ENCODE measurements at regions not wholly inside any gene's neighbourhood (a gene's known extent, or its start where the extent isn't known, plus 50 kb on each side); places are given as distances from the start of the nearest gene placed in this dataset.
"Not testable (repeated sequence)": the region's sequence is repeated elsewhere in the genome, so short reads cannot be mapped to it uniquely, and the experiment has no call there.

DNA sequence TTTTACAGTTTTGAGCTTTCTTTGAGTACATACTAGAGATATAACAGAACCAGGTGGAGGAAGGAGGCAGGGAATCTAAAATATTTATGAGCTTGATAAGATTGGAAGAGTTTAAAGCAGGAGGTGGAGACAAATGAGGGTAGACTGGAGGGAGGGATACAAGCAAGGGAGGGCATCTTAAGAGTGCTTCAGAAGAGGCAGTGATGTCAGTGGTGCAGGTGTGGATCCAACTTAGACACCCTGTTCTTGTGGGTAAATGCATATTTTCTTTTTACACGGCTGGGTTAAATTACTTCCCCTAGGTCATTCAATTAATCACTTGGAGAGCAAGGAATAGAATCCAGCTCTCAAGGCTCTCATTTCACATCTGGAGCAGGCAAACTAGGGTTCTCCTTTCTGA lies 146.1 kb upstream of the LRIG3 start:
- no peaks in the 10 kb centered on the region for H3K79me2 ChIP-seq (ENCODE audit: control insufficient read depth, insufficient read depth, low read length, unreplicated experiment)
- no peak overlapping the region for H3K4me3 ChIP-seq (ENCODE audit: low read depth, low read length)
- H3K27me3 ChIP-seq (ENCODE audit: insufficient read depth, low read length) = no peaks in the 10 kb centered on the region
- H3K27ac ChIP-seq (ENCODE audit: low read depth, low read length) = no peak overlapping the region
- no peaks in the 10 kb centered on the region for H3K36me3 ChIP-seq (ENCODE audit: insufficient read depth, low read length)
- peaks cover 26% of the 10 kb centered on the region for H3K4me1 ChIP-seq (ENCODE audit: control insufficient read depth, insufficient read depth, low read length, unreplicated experiment)
- H2AFZ ChIP-seq (ENCODE audit: low read length, unreplicated experiment) = no peak overlapping the region

DNA sequence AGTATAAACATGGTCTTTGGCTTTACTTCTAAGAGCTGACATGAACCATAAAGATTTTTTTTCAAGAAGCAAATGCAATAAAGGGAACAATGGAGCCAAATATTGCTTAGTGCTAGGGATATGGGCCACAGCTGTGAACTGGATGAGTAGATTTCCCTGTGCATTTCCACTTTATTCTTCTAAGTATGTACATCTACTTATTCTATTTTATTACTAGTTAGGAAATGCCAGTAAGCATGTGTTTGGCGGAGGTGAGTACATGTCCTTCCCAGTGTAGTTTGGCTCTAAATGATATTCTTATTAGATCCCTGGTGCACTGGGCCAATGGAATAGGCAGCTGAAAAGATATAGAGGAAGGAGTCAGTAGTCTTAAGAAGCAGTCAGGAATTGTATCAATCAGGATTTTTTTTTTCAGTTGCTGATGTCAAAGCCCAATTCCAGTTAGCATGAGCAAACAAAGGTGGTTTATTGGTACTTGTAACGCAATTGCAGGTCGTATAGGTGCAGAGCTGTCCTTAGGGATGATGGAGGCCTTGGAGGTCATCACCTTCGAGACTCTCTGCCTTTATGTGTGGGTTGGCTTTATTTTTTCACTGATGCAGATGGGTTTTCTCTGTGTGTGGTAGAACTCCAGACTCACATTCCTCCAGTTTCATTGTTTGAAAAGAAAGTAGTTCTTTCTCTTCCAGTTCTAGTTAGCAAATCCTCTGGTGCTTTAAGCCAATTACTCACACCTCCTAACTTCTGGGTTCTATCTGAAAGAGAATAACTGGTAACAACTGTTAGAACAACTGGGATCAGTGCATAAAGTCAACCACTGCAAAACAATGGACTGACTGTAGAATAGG lies 139.0 kb upstream of the LRIG3 start:
- no peak overlapping the region for H3K27ac ChIP-seq (ENCODE audit: low read depth, low read length)
- H3K27me3 ChIP-seq (ENCODE audit: insufficient read depth, low read length) = no peaks in the 10 kb centered on the region
- H3K4me1 ChIP-seq (ENCODE audit: control insufficient read depth, insufficient read depth, low read length, unreplicated experiment) = peaks cover 16% of the 10 kb centered on the region
- no peaks in the 10 kb centered on the region for H3K36me3 ChIP-seq (ENCODE audit: insufficient read depth, low read length)
- no peak overlapping the region for H3K4me3 ChIP-seq (ENCODE audit: low read depth, low read length)
- H2AFZ ChIP-seq (ENCODE audit: low read length, unreplicated experiment) = no peak overlapping the region
- no peaks in the 10 kb centered on the region for H3K79me2 ChIP-seq (ENCODE audit: control insufficient read depth, insufficient read depth, low read length, unreplicated experiment)

DNA sequence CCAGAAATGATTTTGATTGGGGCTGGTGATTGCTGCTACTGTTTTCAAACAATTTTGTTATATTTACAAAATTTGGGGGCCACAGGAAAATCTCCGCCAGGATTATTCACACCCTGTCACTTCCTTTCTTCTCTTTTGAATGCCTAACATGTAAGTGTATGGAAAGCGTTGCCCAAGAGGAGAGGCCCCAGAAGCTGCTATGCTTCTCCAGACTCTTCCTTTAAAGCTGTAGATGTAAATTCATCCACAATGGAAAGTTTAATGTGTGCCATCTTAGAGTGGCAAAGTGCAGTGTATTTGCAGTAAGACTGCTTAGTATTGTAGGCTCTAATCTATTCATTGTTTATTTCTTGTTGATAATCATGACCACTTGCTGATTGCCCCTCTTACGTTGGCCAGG lies 136.7 kb upstream of the LRIG3 start:
- no peak overlapping the region for H3K4me3 ChIP-seq (ENCODE audit: low read depth, low read length)
- H3K27me3 ChIP-seq (ENCODE audit: insufficient read depth, low read length) = no peaks in the 10 kb centered on the region
- H2AFZ ChIP-seq (ENCODE audit: low read length, unreplicated experiment) = no peak overlapping the region
- H3K79me2 ChIP-seq (ENCODE audit: control insufficient read depth, insufficient read depth, low read length, unreplicated experiment) = no peaks in the 10 kb centered on the region
- no peak overlapping the region for H3K27ac ChIP-seq (ENCODE audit: low read depth, low read length)
- H3K4me1 ChIP-seq (ENCODE audit: control insufficient read depth, insufficient read depth, low read length, unreplicated experiment) = peaks cover 16% of the 10 kb centered on the region
- no peaks in the 10 kb centered on the region for H3K36me3 ChIP-seq (ENCODE audit: insufficient read depth, low read length)

DNA sequence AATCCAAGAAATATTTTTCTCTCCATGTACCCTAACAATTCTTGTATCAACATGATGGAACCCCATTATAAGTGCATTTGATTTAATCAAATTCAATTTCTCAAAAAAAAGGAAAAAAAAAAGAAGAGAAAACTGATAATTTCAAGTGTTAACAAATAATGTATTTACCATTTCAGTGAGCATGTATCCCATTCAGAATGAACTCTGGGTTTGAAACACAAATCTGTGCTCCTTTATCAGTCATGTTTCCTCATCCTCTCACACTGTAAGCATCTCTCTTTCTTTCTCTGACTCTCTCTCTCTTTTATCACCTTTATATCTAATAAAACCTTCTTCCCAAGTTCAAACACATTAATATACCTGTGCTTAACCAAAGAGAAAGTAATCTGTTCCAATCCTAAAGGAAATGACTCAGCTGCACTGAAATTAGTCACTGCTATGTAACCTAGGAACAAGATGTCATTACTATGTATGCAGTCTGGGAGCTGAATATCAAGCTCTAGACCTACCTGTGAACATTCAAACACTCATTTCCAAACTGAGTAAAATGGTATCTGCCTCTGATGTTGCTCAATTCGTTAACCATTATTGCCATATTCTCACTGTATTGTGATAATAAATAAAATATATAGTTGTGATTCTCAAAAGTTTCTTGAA lies 135.0 kb upstream of the LRIG3 start:
- H3K27me3 ChIP-seq (ENCODE audit: insufficient read depth, low read length) = no peaks in the 10 kb centered on the region
- peak overlapping the region; percentile 57 for H3K27ac ChIP-seq (ENCODE audit: low read depth, low read length)
- no peak overlapping the region for H3K4me3 ChIP-seq (ENCODE audit: low read depth, low read length)
- peaks cover 16% of the 10 kb centered on the region for H3K4me1 ChIP-seq (ENCODE audit: control insufficient read depth, insufficient read depth, low read length, unreplicated experiment)
- H3K36me3 ChIP-seq (ENCODE audit: insufficient read depth, low read length) = no peaks in the 10 kb centered on the region
- peak overlapping the region; percentile 6 for H2AFZ ChIP-seq (ENCODE audit: low read length, unreplicated experiment)
- no peaks in the 10 kb centered on the region for H3K79me2 ChIP-seq (ENCODE audit: control insufficient read depth, insufficient read depth, low read length, unreplicated experiment)

DNA sequence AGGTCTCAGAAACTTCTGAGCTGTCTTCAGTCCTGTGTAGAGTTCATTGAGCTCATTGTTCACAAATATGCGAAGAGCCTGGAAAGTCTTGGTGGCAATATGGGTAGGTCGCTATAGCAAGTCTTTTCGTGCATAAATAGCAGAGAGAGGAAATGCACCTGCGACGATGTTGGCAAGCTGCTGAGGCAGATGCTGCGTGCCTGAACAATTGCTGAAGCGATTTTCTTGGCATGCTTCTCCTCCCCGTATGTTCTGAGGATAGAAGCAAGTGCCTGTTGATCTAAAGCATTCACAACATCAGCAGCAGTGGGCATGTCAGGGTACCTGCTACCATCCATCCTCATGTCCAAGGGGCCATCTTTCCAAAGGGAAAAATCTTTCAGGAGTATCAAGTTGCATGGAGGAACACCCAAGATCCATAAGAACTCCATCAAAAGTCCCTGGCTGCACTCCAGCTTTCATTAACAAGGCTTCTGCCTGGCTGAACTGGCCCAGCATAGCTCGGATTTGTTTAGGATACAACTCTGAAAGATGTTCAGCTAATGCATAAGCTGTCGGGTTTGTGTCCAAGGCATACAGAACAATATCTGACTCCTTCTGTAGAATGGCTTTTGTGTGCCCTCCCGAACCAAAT lies 133.1 kb upstream of the LRIG3 start:
- not testable (repeated sequence) for H3K27me3 ChIP-seq (ENCODE audit: insufficient read depth, low read length); H3K4me3 ChIP-seq (ENCODE audit: low read depth, low read length); H3K36me3 ChIP-seq (ENCODE audit: insufficient read depth, low read length); H3K27ac ChIP-seq (ENCODE audit: low read depth, low read length); H3K79me2 ChIP-seq (ENCODE audit: control insufficient read depth, insufficient read depth, low read length, unreplicated experiment); H2AFZ ChIP-seq (ENCODE audit: low read length, unreplicated experiment)
- H3K4me1 ChIP-seq (ENCODE audit: control insufficient read depth, insufficient read depth, low read length, unreplicated experiment) = peaks cover 16% of the 10 kb centered on the region

DNA sequence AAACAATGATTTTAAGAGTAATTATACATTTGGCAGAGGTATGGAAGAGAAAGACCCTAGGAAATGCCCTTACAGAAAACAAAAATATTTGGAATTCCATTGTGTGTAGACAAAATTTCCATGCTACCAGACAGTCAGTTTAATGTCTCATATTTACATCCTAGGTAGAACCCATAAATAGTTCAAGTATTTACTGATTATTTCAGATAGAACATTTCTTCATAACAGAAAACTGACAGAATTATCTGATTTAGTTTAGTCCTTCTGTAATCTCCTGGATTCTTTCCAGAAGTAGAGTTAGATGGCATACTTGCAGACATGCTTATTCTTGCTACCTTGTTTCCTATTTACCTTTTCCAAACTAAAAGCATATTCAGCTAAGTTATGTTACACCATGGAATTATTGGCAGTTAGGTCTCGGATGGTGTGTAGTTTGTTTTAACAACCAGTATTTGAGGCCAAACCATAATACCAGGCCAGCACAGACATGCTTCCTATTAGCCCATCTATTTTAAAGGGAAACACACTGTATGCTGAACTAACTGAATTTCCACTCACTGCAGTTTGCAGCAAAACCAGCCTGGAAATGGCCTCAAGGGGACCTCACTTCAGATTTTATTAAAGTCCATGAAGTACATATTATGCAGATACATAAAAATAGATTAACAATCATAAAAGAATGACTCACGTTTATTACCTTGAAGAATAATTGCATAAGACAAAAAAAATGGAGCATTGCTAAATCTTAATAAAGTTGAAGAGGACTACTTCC lies 126.6 kb upstream of the LRIG3 start:
- H2AFZ ChIP-seq (ENCODE audit: low read length, unreplicated experiment) = no peak overlapping the region
- no peak overlapping the region for H3K4me3 ChIP-seq (ENCODE audit: low read depth, low read length)

DNA sequence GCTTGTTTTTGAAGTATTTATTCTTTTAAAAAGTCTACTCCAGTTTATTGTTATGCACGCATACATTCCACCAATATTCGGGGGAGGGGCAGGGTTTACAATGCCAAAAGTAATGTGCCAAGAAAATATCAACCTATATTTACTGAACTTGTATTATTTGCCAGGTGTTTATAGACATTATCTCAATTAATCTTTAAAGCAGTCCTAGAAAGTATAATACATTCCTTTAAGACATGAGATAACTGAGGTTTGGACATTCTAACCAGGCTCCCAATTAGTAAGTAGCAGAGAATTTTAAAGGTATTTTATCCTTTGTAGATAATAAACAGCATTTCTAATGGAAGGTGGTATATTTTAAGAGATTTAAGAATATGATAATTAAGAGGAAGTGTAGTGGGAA lies 124.5 kb upstream of the LRIG3 start:
- Histone ChIP-seq H3K27ac (ENCODE audit: low read depth, low read length) (no peak overlapping the region), H2AFZ (ENCODE audit: low read length, unreplicated experiment) (no peak overlapping the region), H3K4me1 (ENCODE audit: control insufficient read depth, insufficient read depth, low read length, unreplicated experiment) (peaks cover 39% of the 10 kb centered on the region), H3K79me2 (ENCODE audit: control insufficient read depth, insufficient read depth, low read length, unreplicated experiment) (no peaks in the 10 kb centered on the region), H3K4me3 (ENCODE audit: low read depth, low read length) (no peak overlapping the region), H3K27me3 (ENCODE audit: insufficient read depth, low read length) (no peaks in the 10 kb centered on the region), H3K36me3 (ENCODE audit: insufficient read depth, low read length) (no peaks in the 10 kb centered on the region)

More for the DNA sequence above, 126.6 kb upstream of the LRIG3 start:
- Histone ChIP-seq H3K79me2 (ENCODE audit: control insufficient read depth, insufficient read depth, low read length, unreplicated experiment) (no peaks in the 10 kb centered on the region), H3K4me1 (ENCODE audit: control insufficient read depth, insufficient read depth, low read length, unreplicated experiment) (peaks cover 20% of the 10 kb centered on the region), H3K36me3 (ENCODE audit: insufficient read depth, low read length) (no peaks in the 10 kb centered on the region), H3K27ac (ENCODE audit: low read depth, low read length) (no peak overlapping the region), H3K27me3 (ENCODE audit: insufficient read depth, low read length) (no peaks in the 10 kb centered on the region)

DNA sequence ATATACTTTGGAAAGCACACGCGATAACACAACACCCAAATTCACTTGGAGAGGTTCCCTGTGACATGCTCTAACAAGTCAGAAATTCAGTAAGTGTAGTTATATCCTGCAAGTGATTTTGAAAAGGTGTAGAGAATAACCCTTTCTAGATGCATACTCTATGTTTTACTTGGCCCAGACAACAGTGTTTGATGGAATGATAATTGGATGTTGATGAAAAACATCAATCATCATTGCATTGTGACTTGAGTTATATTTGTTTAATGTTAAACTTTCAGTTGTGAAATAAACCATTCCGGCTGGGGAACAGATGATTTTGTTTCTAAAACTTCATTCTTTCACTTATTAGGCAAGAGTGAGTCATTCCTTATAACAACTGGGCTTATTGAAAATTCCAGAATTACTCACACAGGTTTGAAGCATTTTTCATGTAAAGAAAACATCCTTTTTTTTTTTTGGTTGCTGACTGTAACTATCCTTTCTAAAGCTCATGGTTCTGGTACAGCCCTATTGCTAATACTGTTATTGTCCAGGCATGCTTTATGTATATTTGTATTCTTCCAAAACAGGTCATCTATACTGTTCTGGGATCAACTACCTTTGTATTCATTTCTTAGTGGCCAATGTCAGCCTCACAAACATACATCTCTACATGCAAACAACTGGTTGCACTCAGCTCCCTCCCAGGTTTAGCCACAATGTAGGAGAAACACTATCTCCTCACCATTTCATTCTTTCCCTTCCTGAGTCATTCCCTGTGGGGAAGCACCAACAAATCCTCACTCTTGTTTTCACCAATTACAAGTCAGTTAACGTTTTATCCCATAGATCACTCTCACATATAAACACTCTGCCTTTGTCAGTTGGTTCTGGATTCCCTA lies 121.2 kb upstream of the LRIG3 start:
- Histone ChIP-seq H2AFZ (ENCODE audit: low read length, unreplicated experiment) (peak overlapping the region; percentile 89), H3K79me2 (ENCODE audit: control insufficient read depth, insufficient read depth, low read length, unreplicated experiment) (no peaks in the 10 kb centered on the region), H3K27ac (ENCODE audit: low read depth, low read length) (peak overlapping the region; percentile 93), H3K4me1 (ENCODE audit: control insufficient read depth, insufficient read depth, low read length, unreplicated experiment) (peaks cover 45% of the 10 kb centered on the region), H3K4me3 (ENCODE audit: low read depth, low read length) (peak overlapping the region; percentile 65), H3K27me3 (ENCODE audit: insufficient read depth, low read length) (no peaks in the 10 kb centered on the region), H3K36me3 (ENCODE audit: insufficient read depth, low read length) (no peaks in the 10 kb centered on the region)

DNA sequence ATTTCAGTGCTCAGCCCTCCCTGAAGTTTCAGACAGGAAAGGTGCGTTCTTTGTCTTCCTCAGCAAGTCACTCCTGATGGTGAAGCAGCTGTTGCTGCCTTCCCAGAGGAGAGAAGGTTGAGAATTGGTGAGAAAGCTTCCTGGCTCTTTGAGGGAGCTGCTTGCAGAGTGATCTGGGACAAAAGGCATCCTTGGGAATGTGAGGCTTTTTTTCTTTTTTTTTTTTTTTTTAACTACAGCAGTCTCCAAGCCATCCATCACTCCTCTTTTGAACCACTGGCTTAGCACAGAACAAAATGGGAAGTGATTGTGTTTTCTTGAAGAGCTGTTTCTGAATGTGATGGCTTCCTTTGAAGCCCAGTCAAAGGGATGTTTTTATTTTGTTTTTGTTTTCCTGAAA lies 120.4 kb upstream of the LRIG3 start:
- peak overlapping the region; percentile 89 for H2AFZ ChIP-seq (ENCODE audit: low read length, unreplicated experiment)
- no peaks in the 10 kb centered on the region for H3K27me3 ChIP-seq (ENCODE audit: insufficient read depth, low read length)
- peak overlapping the region; percentile 65 for H3K4me3 ChIP-seq (ENCODE audit: low read depth, low read length)
- no peaks in the 10 kb centered on the region for H3K36me3 ChIP-seq (ENCODE audit: insufficient read depth, low read length)
- H3K4me1 ChIP-seq (ENCODE audit: control insufficient read depth, insufficient read depth, low read length, unreplicated experiment) = peaks cover 45% of the 10 kb centered on the region
- H3K27ac ChIP-seq (ENCODE audit: low read depth, low read length) = peak overlapping the region; percentile 93
- no peaks in the 10 kb centered on the region for H3K79me2 ChIP-seq (ENCODE audit: control insufficient read depth, insufficient read depth, low read length, unreplicated experiment)

DNA sequence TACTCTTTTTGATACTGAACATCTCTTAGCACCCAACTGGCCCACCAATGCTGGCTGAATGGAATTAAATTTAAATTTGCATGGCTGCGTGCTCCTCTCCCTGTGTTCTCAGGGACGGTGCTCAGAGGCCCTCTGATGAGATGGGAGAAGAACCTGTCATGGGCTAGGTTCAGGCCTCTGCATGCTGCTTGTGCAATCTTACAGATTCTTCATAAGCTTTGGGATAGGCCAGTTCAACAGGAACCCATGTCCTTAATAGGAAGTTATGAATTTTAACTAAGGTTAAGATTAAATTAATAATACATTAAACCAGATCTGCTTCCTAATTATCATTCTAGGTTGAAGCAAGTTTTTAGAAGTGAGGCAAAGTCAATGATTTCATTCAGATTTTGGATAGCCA lies 119.7 kb upstream of the LRIG3 start:
- Histone ChIP-seq H3K27me3 (ENCODE audit: insufficient read depth, low read length) (no peaks in the 10 kb centered on the region), H3K79me2 (ENCODE audit: control insufficient read depth, insufficient read depth, low read length, unreplicated experiment) (no peaks in the 10 kb centered on the region), H3K36me3 (ENCODE audit: insufficient read depth, low read length) (no peaks in the 10 kb centered on the region), H3K4me1 (ENCODE audit: control insufficient read depth, insufficient read depth, low read length, unreplicated experiment) (peaks cover 45% of the 10 kb centered on the region), H3K4me3 (ENCODE audit: low read depth, low read length) (no peak overlapping the region), H3K27ac (ENCODE audit: low read depth, low read length) (peak overlapping the region; percentile 93), H2AFZ (ENCODE audit: low read length, unreplicated experiment) (no peak overlapping the region)

Data from ACC112 (cell line).